Testis (tissue), 2 donors: ENCODE measurements at regions not wholly inside any gene's neighbourhood (a gene's known extent, or its start where the extent isn't known, plus 50 kb on each side); places are given as distances from the start of the nearest gene placed in this dataset.

ENCODE experiments used
- CTCF ChIP-seq, 3 experiments: fragments of 450-650 bp in 2 of 3; fragments of 200-600 bp in 1 of 3; sonication (generic) in 1 of 3; IDR thresholded peaks; one replicate each; pipeline ENCODE4 v1.5.1; 2016 to 2019; ENCODE audit warnings: antibody characterized with exemption in 3 of 3, mild to moderate bottlenecking in 2 of 3, moderate library complexity in 1 of 3
- POLR2A ChIP-seq: fragments of 450-650 bp; IDR thresholded peaks from one replicate; pipeline ENCODE4 v1.6.1; 2017; ENCODE audit warnings: antibody characterized with exemption, mild to moderate bottlenecking, moderate library complexity

GRCh38 chr14:85991156-85991555 lies 461.2 kb downstream of the FLRT2 start:
- no peak for TF ChIP-seq CTCF (IDR thresholded peaks at IDR 0.05)
- TF ChIP-seq POLR2A, result no peak
